CD4-positive, alpha-beta memory T cell (primary cell): ENCODE measurements at regions not wholly inside any gene's neighbourhood (a gene's known extent, or its start where the extent isn't known, plus 50 kb on each side); places are given as distances from the start of the nearest gene placed in this dataset.

Experiments
- CTCF ChIA-PET: fragments of 350-600 bp; sonication (Branson Sonifier 250); formaldehyde crosslinking; loops from one replicate; lab custom pipeline; 2021; ENCODE audit warnings: inconsistent platforms; ENCODE audit not compliant: partially characterized antibody; lab: Charles Lee
- POLR2A ChIA-PET: fragments of 350-600 bp; sonication (Branson Sonifier 250); formaldehyde crosslinking; loops from one replicate; lab custom pipeline; 2021; ENCODE audit not compliant: partially characterized antibody; lab: Charles Lee
- DNase-seq, 5 donors: peaks; one replicate each; pipeline versions ENCODE4 v3.0.0 to v3.0.0-alpha.2; 2020 to 2022; ENCODE audit warnings: mixed read lengths in 1 of 5
- H3K27ac ChIP-seq: one replicate; pipeline ENCODE4 v1.7.0; 2013; ENCODE audit warnings: low read depth, low read length
- H3K27me3 ChIP-seq: 2 replicates; pipeline ENCODE4 v1.7.0; 2013; ENCODE audit warnings: mild to moderate bottlenecking, low read length, moderate library complexity; ENCODE audit not compliant: insufficient read depth
- H3K36me3 ChIP-seq: 2 replicates; pipeline ENCODE4 v1.7.0; 2013; ENCODE audit warnings: mild to moderate bottlenecking, low read length, moderate library complexity; ENCODE audit not compliant: insufficient read depth
- H3K4me1 ChIP-seq: 2 replicates; pipeline ENCODE4 v1.7.0; 2013; ENCODE audit warnings: mild to moderate bottlenecking, low read length, moderate library complexity; ENCODE audit not compliant: insufficient read depth
- H3K4me3 ChIP-seq, 2 donors: one replicate each; pipeline ENCODE4 v1.7.0; 2013; ENCODE audit warnings: low read length in 2 of 2, mild to moderate bottlenecking in 1 of 2
- H3K9me3 ChIP-seq, 2 donors: one replicate each; pipeline ENCODE4 v1.7.0; 2013; ENCODE audit warnings: low read length in 2 of 2, control low read depth in 1 of 2; ENCODE audit not compliant: control insufficient read depth in 1 of 2
- H3K27ac Mint-ChIP-seq, 7 donors: one replicate each; pipeline ENCODE4 v1.8.0; 2020 to 2021; ENCODE audit warnings: mixed read lengths in 7 of 7, mild to moderate bottlenecking in 6 of 7, inconsistent platforms in 3 of 7, moderate library complexity in 3 of 7
- H3K27me3 Mint-ChIP-seq, 2 donors: one replicate each; pipeline ENCODE4 v1.8.0; 2020 to 2021; ENCODE audit warnings: mixed read lengths in 2 of 2
- H3K36me3 Mint-ChIP-seq, 2 donors: one replicate each; pipeline ENCODE4 v1.8.0; 2020 to 2021; ENCODE audit warnings: mixed read lengths in 2 of 2, inconsistent platforms in 1 of 2, mild to moderate bottlenecking in 1 of 2
- H3K4me1 Mint-ChIP-seq, 4 donors: one replicate each; pipeline ENCODE4 v1.8.0; 2020 to 2021; ENCODE audit warnings: mixed read lengths in 4 of 4, mild to moderate bottlenecking in 1 of 4
- H3K4me3 Mint-ChIP-seq, 8 donors: one replicate each; pipeline ENCODE4 v1.8.0; 2020 to 2021; ENCODE audit warnings: mixed read lengths in 8 of 8, mild to moderate bottlenecking in 7 of 8, moderate library complexity in 6 of 8, inconsistent platforms in 3 of 8
- H3K9me3 Mint-ChIP-seq, 8 donors: one replicate each; pipeline ENCODE4 v1.8.0; 2020 to 2021; ENCODE audit warnings: mixed read lengths in 8 of 8, mild to moderate bottlenecking in 5 of 8, inconsistent platforms in 3 of 8, moderate library complexity in 1 of 8
- intact Hi-C: fragments of 100-400 bp; cut with micrococcal nuclease; formaldehyde crosslinking; loops from one replicate; pipeline ENCODE4 v1.15.1; 2023

DNA sequence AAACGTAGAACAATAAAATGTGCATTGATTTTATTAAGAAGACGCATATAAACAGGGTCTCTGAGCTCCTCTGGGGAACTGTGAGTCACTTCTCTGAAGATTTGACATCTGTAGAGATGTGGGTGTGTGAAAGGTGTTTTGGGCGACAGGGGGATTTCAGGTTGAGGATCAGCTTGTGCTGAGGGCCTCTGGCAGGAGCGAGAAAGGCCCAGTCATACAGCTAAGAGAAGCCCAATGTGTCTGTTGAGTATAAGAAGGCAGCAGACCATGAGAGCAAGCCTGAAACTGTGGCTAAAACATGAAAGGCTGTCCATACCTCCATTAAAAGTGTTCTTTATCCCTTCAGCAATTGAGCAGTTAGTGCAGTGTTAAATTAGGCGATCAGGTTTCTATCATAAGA is 406.5 kb upstream of the MON1B start:
- Mint-ChIP-seq H3K4me1 (no peaks in the 10 kb centered on the region), H3K9me3 (peaks cover 0 to 20% (median 6%) of the 10 kb centered on the region in 8 donors), H3K27me3 (no peaks in the 10 kb centered on the region), H3K27ac (no peak overlapping the region), H3K36me3 (no peaks in the 10 kb centered on the region), H3K4me3 (no peak overlapping the region)
- Histone ChIP-seq H3K9me3 (no peaks in the 10 kb centered on the region), H3K4me3 (no peak overlapping the region), H3K27me3 (no peaks in the 10 kb centered on the region), H3K36me3 (no peaks in the 10 kb centered on the region), H3K4me1 (no peaks in the 10 kb centered on the region), H3K27ac (no peak overlapping the region)
- POLR2A ChIA-PET, result no interaction called here
- CTCF ChIA-PET, result no interaction called here
- no peak for DNase-seq
- intact Hi-C loops, result no loop called here

DNA sequence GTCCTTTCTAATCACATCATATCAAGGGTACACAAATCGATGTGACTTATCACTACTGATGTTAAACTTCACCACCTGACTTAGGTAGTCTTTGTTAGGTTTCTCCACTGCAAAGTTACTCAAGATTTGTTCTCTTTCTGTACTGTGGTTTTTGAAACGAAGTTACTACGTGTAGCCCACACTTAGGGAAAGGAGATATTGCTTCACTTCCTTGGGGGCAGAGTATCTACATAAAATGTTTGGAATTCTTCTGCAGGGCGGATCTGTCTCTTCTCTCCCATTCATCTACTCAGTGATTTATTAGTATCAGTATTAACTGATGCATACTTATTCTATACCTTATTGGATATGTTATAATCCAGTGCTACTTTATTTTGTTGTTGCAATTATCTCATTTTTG is 403.6 kb upstream of the MON1B start:
- ChIA-PET CTCF (no interaction called here), POLR2A (no interaction called here)
- H3K4me1 Mint-ChIP-seq, result no peaks in the 10 kb centered on the region
- Histone ChIP-seq H3K9me3 (no peaks in the 10 kb centered on the region), H3K4me1 (no peaks in the 10 kb centered on the region), H3K4me3 (no peak overlapping the region), H3K27me3 (no peaks in the 10 kb centered on the region), H3K36me3 (no peaks in the 10 kb centered on the region), H3K27ac (no peak overlapping the region)
- H3K4me3 Mint-ChIP-seq, result no peak overlapping the region
- no peak overlapping the region for H3K27ac Mint-ChIP-seq
- H3K27me3 Mint-ChIP-seq, result no peaks in the 10 kb centered on the region
- intact Hi-C loops, result no loop called here
- no peak for DNase-seq
- no peaks in the 10 kb centered on the region for H3K36me3 Mint-ChIP-seq
- peaks cover 0 to 19% (median 7%) of the 10 kb centered on the region in 8 donors for H3K9me3 Mint-ChIP-seq

DNA sequence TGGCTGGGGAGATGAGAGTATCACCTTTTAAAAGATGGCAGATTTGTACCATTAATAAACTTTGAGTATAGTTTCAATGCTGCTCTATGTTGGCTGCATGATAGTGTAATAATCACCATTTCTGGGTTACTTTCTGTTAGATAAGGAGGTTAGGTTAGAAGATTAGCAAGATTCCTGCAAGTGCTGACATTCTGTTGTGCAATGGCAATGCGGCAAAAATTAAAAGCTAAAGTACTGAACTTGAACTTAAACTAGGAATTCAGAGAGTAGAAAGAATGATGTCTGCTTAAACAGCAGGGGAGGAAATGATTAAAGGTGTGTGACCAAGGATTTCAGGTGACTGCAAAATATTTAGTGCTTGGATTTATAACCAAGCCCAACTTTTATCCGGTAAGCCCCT is 399.8 kb upstream of the MON1B start:
- no peak for DNase-seq
- H3K27ac Mint-ChIP-seq, result no peak overlapping the region
- no peak overlapping the region for H3K4me3 Mint-ChIP-seq
- Histone ChIP-seq H3K9me3 (no peaks in the 10 kb centered on the region), H3K4me1 (no peaks in the 10 kb centered on the region), H3K27me3 (no peaks in the 10 kb centered on the region), H3K27ac (no peak overlapping the region), H3K4me3 (no peak overlapping the region), H3K36me3 (no peaks in the 10 kb centered on the region)
- no peaks in the 10 kb centered on the region for H3K27me3 Mint-ChIP-seq
- peaks cover 2 to 17% (median 8%) of the 10 kb centered on the region in 8 donors for H3K9me3 Mint-ChIP-seq
- no peaks in the 10 kb centered on the region for H3K4me1 Mint-ChIP-seq
- intact Hi-C loops, result no loop called here
- H3K36me3 Mint-ChIP-seq, result no peaks in the 10 kb centered on the region
- POLR2A ChIA-PET, result no interaction called here
- CTCF ChIA-PET, result no interaction called here

DNA sequence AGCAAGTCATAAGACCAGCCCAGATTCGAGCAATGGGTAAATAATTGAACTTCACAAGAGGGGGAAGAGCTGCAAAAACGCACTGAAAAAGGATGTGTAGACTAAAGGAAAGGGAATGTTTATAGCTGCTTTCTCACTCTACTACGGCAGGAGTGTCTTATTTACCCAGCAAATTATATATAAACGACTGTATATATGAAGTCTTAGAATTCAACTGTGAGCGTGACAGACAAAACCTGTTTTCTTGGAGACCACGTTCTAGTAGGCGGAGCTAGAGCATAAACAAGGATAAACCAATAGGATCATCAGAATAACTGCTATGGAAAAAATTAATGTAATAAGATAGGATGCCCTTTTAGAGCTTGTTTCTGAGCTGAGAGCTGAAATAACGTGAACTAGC is 394.6 kb upstream of the MON1B start:
- Histone ChIP-seq H3K27ac (no peak overlapping the region), H3K4me1 (no peaks in the 10 kb centered on the region), H3K9me3 (no peaks in the 10 kb centered on the region), H3K36me3 (no peaks in the 10 kb centered on the region), H3K4me3 (no peak overlapping the region), H3K27me3 (no peaks in the 10 kb centered on the region)
- no peak overlapping the region for H3K27ac Mint-ChIP-seq
- H3K4me3 Mint-ChIP-seq, result no peak overlapping the region
- no peaks in the 10 kb centered on the region for H3K36me3 Mint-ChIP-seq
- peaks cover 2 to 12% (median 7%) of the 10 kb centered on the region in 8 donors for H3K9me3 Mint-ChIP-seq
- CTCF ChIA-PET, result interaction anchor here (0.7 kb wide), 1 partner anchor 270 kb away, joined by 3 read pairs; no protein-coding TSS in a partner anchor
- no peak for DNase-seq
- no peaks in the 10 kb centered on the region for H3K4me1 Mint-ChIP-seq
- intact Hi-C loops, result no loop called here
- H3K27me3 Mint-ChIP-seq, result no peaks in the 10 kb centered on the region
- POLR2A ChIA-PET, result no interaction called here

DNA sequence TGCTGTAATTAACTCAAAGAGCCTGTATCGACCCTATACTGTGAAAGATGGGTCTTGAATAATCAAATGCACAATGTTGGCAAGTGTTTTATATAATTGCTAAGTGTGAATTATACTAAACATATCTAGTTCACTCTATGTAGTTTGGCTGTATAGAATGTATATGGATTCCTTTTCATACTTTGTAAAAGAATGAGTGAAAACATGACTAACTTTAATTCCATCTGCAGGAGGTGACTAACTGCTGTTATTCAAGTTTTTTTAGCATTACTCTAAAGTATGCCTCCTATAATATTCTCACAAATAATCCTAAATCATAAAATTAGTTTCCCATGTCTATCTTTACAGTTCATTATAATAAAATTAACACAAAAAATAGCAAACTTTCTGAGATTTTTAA is 394.0 kb upstream of the MON1B start:
- H3K9me3 ChIP-seq, result no peaks in the 10 kb centered on the region
- ChIA-PET POLR2A (no interaction called here), CTCF (no interaction called here)
- Mint-ChIP-seq H3K4me3 (no peak overlapping the region), H3K4me1 (no peaks in the 10 kb centered on the region), H3K36me3 (no peaks in the 10 kb centered on the region), H3K9me3 (peaks cover 2 to 12% (median 8%) of the 10 kb centered on the region in 8 donors), H3K27me3 (no peaks in the 10 kb centered on the region), H3K27ac (no peak overlapping the region)
- H3K4me1 ChIP-seq, result no peaks in the 10 kb centered on the region
- H3K36me3 ChIP-seq, result no peaks in the 10 kb centered on the region
- intact Hi-C loops, result no loop called here
- H3K27ac ChIP-seq, result no peak overlapping the region
- H3K4me3 ChIP-seq, result no peak overlapping the region
- DNase-seq, result no peak
- no peaks in the 10 kb centered on the region for H3K27me3 ChIP-seq

DNA sequence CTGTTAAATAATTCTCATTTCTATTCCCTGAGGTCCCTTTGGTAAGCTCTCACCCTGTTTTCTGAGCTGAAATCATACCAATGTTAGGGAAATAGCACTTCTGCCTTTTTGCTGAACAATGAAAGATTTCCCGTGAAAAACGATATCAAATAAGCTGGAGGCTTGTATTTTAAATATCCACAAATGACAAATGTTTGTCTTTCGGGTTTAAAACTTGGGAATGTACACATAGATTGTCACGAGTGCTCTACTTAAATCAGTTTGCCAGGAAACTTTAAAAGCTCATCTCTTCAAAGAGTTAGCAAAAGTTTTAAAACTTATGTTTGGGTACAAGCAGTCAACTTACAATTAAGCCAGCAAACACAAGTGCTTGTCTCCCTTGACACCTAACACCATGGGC is 393.5 kb upstream of the MON1B start:
- Mint-ChIP-seq H3K36me3 (no peaks in the 10 kb centered on the region), H3K4me3 (no peak overlapping the region), H3K27ac (no peak overlapping the region), H3K9me3 (peaks cover 2 to 11% (median 8%) of the 10 kb centered on the region in 8 donors), H3K4me1 (no peaks in the 10 kb centered on the region), H3K27me3 (no peaks in the 10 kb centered on the region)
- H3K4me1 ChIP-seq, result no peaks in the 10 kb centered on the region
- CTCF ChIA-PET, result no interaction called here
- no peaks in the 10 kb centered on the region for H3K9me3 ChIP-seq
- no peak for DNase-seq
- intact Hi-C loops, result no loop called here
- no peaks in the 10 kb centered on the region for H3K36me3 ChIP-seq
- H3K4me3 ChIP-seq, result no peak overlapping the region
- no peaks in the 10 kb centered on the region for H3K27me3 ChIP-seq
- POLR2A ChIA-PET, result no interaction called here
- H3K27ac ChIP-seq, result no peak overlapping the region

DNA sequence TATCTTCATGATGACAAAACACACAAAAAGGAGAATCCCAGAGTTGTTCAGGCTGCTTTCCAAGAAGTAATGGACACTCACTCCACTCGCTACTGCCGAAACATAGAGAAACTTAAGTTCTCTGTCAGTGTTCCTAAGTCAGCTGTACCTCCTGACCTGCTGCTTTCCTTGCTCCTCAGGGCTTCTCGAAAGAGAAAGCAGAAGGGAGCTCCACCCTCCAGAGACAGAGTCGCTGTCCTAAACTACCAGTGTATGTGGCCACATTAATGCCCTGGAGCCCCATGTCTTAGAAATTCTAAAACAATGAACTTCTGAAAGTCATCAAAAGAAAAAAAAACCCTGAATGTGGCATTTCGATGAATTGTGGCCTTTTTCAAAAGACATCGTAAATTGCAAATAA is 390.8 kb upstream of the MON1B start:
- Mint-ChIP-seq H3K27me3 (no peaks in the 10 kb centered on the region), H3K4me1 (no peaks in the 10 kb centered on the region), H3K36me3 (no peaks in the 10 kb centered on the region), H3K27ac (no peak overlapping the region), H3K9me3 (peaks cover 3 to 10% (median 7%) of the 10 kb centered on the region in 8 donors), H3K4me3 (no peak overlapping the region)
- H3K27ac ChIP-seq, result no peak overlapping the region
- intact Hi-C loops, result no loop called here
- POLR2A ChIA-PET, result no interaction called here
- no peaks in the 10 kb centered on the region for H3K9me3 ChIP-seq
- CTCF ChIA-PET, result no interaction called here
- no peak for DNase-seq
- no peak overlapping the region for H3K4me3 ChIP-seq
- H3K36me3 ChIP-seq, result no peaks in the 10 kb centered on the region
- H3K27me3 ChIP-seq, result no peaks in the 10 kb centered on the region
- H3K4me1 ChIP-seq, result no peaks in the 10 kb centered on the region

DNA sequence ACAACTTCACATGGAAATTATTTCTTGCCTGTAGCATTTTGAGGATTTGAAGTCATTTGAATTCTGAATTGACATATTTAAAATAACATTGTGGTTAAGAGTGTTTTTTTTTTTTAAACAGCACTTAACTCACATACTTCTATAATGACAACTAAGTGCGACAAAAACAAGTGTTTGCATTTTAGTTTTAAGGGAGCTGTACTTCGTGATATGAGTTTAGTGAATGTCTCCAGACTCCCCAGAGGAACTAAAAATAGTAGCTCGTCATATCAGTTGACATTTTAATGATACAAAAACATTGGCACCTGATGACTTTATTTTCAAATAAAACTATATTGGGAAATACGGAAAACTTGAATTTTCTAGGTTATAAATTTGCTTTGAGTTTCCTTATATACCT is 389.6 kb upstream of the MON1B start:
- H3K4me3 ChIP-seq, result no peak overlapping the region
- intact Hi-C loops, result no loop called here
- Mint-ChIP-seq H3K27me3 (no peaks in the 10 kb centered on the region), H3K36me3 (no peaks in the 10 kb centered on the region), H3K9me3 (peaks cover 3 to 15% (median 6%) of the 10 kb centered on the region in 8 donors), H3K27ac (no peak overlapping the region), H3K4me3 (no peak overlapping the region), H3K4me1 (no peaks in the 10 kb centered on the region)
- no peaks in the 10 kb centered on the region for H3K4me1 ChIP-seq
- POLR2A ChIA-PET, result no interaction called here
- CTCF ChIA-PET, result no interaction called here
- no peaks in the 10 kb centered on the region for H3K27me3 ChIP-seq
- H3K9me3 ChIP-seq, result no peaks in the 10 kb centered on the region
- no peaks in the 10 kb centered on the region for H3K36me3 ChIP-seq
- DNase-seq, result no peak
- H3K27ac ChIP-seq, result no peak overlapping the region
